K562 (cell line): ENCODE measurements at regions not wholly inside any gene's neighbourhood (a gene's known extent, or its start where the extent isn't known, plus 50 kb on each side); places are given as distances from the start of the nearest gene placed in this dataset.

ENCODE experiments used
- CREB1 ChIP-seq, 2 experiments: sonication (generic) in 1 of 2; formaldehyde crosslinking in 1 of 2; IDR thresholded peaks; 2 replicates each; pipeline versions ENCODE4 v1.6.1 to v1.8.0; 2012 to 2022; ENCODE audit warnings: inconsistent platforms in 1 of 2, mild to moderate bottlenecking in 1 of 2, missing genetic modification reagents in 1 of 2, moderate library complexity in 1 of 2
- ETV5 ChIP-seq: sonication (generic); formaldehyde crosslinking; IDR thresholded peaks from 2 replicates; pipeline ENCODE4 v1.4.0; 2020; ENCODE audit warnings: low read depth, mild to moderate bottlenecking, missing genetic modification reagents
- MXI1 ChIP-seq: IDR thresholded peaks from 2 replicates; pipeline ENCODE4 v1.6.1; 2011; ENCODE audit warnings: low read depth, mild to moderate bottlenecking, improper control_type of control experiment, low read length
- MYC ChIP-seq, 2 experiments: fragments of 250-450 bp in 1 of 2; sonication (Bioruptor Pico) in 1 of 2; IDR thresholded peaks; 2 replicates each; pipeline versions ENCODE4 v1.5.1 to v1.6.1; 2012 to 2021; ENCODE audit warnings: low read depth in 2 of 2, borderline replicate concordance in 1 of 2, improper control_type of control experiment in 1 of 2, low read length in 1 of 2, mild to moderate bottlenecking in 1 of 2, moderate library complexity in 1 of 2
- POLR2A ChIP-seq: fragments of 450-650 bp; conservative IDR thresholded peaks from 2 replicates; pipeline ENCODE4 v1.6.1; 2016
- SETDB1 ChIP-seq: IDR thresholded peaks from one replicate; pipeline ENCODE4 v1.6.1; 2012; ENCODE audit warnings: low read length, control low read depth, inconsistent platforms
- TAF1 ChIP-seq: IDR thresholded peaks from 2 replicates; pipeline ENCODE4 v1.6.1; 2011; ENCODE audit warnings: mild to moderate bottlenecking, low read length, moderate library complexity; ENCODE audit not compliant: insufficient read depth, control insufficient read depth, severe bottlenecking; ENCODE audit errors: extremely low read depth
- TSC22D4 ChIP-seq: fragments of 450-650 bp; IDR thresholded peaks from 2 replicates; pipeline ENCODE4 v1.6.1; 2016; ENCODE audit warnings: missing genetic modification characterization, missing biosample characterization, control low read depth
- TF ChIP-seq, protein P1 (sequence below): fragments of 450-650 bp; conservative IDR thresholded peaks from 2 replicates; pipeline ENCODE4 v1.6.1; 2016; ENCODE audit warnings: missing genetic modification characterization, low read depth, mild to moderate bottlenecking, missing compliant biosample characterization, moderate library complexity
- TF ChIP-seq, protein P2 (sequence below), 3 experiments: IDR thresholded peaks in 2 of 3; conservative IDR thresholded peaks in 1 of 3; 2 replicates each; pipeline ENCODE4 v1.5.1; 2011 to 2012; ENCODE audit warnings: low read length in 3 of 3, mild to moderate bottlenecking in 3 of 3, control low read depth in 2 of 3, improper control_type of control experiment in 1 of 3, inconsistent platforms in 1 of 3, low read depth in 1 of 3, mixed read lengths in 1 of 3, moderate library complexity in 1 of 3; ENCODE audit not compliant: insufficient read depth in 2 of 3
- TF ChIP-seq, protein P3 (sequence below): sonication (generic); formaldehyde crosslinking; IDR thresholded peaks from 2 replicates; pipeline ENCODE4 v1.9.0; 2022; ENCODE audit warnings: mild to moderate bottlenecking, missing genetic modification reagents

DNA sequence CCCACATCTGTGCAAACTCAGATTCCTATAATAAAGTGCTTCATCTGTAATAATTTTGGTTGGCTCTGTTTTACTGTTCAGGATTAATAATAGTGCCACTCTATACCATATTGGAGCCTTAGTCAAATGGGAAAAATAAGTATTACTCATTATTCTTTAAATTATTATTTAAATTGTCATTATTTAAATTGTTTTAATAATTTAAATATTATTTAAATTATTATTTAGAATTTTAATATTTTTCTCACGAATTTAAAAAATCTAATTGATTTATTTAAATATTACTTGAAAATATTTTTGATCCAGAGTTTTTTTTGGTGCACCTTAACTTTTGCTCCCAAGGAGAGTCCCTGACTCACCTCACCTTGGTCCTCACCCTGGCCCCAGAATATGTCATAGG lies 245.7 kb upstream of the MDGA2 start:
- TF ChIP-seq, protein P1, sequence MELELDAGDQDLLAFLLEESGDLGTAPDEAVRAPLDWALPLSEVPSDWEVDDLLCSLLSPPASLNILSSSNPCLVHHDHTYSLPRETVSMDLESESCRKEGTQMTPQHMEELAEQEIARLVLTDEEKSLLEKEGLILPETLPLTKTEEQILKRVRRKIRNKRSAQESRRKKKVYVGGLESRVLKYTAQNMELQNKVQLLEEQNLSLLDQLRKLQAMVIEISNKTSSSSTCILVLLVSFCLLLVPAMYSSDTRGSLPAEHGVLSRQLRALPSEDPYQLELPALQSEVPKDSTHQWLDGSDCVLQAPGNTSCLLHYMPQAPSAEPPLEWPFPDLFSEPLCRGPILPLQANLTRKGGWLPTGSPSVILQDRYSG (tag) = no peak
- TF ChIP-seq TSC22D4 (tag) (no peak), MYC (IDR thresholded peaks at IDR 0.05; ENCODE audit: low read depth, low read length) (no peak), MYC (CRISPR knock-in tag; IDR thresholded peaks at IDR 0.05; ENCODE audit: borderline replicate concordance, low read depth) (no peak), TAF1 (no peak), CREB1 (IDR thresholded peaks at IDR 0.05) (no peak), CREB1 (CRISPR knock-in tag; IDR thresholded peaks at IDR 0.05) (no peak), SETDB1 (no peak), ETV5 (CRISPR knock-in tag) (no peak), POLR2A (no peak), MXI1 (no peak)
- TF ChIP-seq, protein P2, sequence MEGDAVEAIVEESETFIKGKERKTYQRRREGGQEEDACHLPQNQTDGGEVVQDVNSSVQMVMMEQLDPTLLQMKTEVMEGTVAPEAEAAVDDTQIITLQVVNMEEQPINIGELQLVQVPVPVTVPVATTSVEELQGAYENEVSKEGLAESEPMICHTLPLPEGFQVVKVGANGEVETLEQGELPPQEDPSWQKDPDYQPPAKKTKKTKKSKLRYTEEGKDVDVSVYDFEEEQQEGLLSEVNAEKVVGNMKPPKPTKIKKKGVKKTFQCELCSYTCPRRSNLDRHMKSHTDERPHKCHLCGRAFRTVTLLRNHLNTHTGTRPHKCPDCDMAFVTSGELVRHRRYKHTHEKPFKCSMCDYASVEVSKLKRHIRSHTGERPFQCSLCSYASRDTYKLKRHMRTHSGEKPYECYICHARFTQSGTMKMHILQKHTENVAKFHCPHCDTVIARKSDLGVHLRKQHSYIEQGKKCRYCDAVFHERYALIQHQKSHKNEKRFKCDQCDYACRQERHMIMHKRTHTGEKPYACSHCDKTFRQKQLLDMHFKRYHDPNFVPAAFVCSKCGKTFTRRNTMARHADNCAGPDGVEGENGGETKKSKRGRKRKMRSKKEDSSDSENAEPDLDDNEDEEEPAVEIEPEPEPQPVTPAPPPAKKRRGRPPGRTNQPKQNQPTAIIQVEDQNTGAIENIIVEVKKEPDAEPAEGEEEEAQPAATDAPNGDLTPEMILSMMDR (IDR thresholded peaks at IDR 0.05 in 2 of 3, conservative IDR thresholded peaks at IDR 0.05 in 1 of 3; ENCODE audit: insufficient read depth in 2 of 3, low read depth in 1 of 3, low read length in 3 of 3) = no peak
- TF ChIP-seq, protein P3, sequence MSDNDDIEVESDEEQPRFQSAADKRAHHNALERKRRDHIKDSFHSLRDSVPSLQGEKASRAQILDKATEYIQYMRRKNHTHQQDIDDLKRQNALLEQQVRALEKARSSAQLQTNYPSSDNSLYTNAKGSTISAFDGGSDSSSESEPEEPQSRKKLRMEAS (CRISPR knock-in tag) = no peak
